ENCODE measurements at regions not wholly inside any gene's neighbourhood (a gene's known extent, or its start where the extent isn't known, plus 50 kb on each side); places are given as distances from the start of the nearest gene placed in this dataset.
A peak's percentile ranks its signal among the peaks of the same experiment; 100 is the strongest.
"Not testable (repeated sequence)": the region's sequence is repeated elsewhere in the genome, so short reads cannot be mapped to it uniquely, and the experiment has no call there.

DNA sequence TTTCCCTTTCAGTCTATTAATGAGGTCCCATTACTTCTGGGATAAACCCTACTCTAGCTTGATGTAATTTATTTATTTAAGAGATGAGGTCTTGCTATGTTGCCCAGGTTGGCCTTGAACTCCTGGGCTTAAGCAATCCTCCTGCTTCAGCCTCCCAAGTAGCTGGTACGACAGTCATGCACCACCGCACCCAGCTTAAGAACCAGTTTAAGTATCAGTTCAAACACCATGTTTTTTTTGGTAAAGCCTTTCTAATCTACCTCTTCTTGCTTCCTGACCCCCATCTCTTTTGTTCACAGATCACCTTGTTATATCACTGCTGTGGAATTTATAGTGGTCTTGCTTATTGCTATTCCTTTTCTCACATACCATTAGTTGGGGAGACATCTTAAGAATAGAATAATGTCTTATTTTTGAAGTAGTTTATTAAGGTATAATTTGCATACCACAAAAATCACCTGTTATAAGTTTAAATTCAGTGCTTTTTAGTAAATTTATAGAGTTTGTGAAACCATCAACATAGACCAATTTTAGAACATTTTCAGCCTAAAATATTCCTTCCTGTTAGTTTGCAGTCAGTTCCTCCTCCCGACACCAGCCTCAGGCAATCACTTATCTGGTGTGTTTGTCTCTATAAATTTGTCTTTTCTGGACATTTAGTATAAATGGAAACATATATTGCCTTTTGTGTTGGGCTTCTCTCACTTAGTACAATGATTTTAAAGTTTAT, 257.9 kb downstream of the PDCD6IP start:
- Histone ChIP-seq H3K36me3 (ENCODE audit: control insufficient read depth, insufficient read depth, low read length) (no peaks in the 10 kb centered on the region), H3K4me3 (replicated peaks; ENCODE audit: low read depth, low read length) (no peak overlapping the region; the same call in 1 of the 2 replicates), H3K27me3 (replicated peaks; ENCODE audit: control insufficient read depth, insufficient read depth, low read length) (no peaks in the 10 kb centered on the region)
- TF ChIP-seq, protein P1, sequence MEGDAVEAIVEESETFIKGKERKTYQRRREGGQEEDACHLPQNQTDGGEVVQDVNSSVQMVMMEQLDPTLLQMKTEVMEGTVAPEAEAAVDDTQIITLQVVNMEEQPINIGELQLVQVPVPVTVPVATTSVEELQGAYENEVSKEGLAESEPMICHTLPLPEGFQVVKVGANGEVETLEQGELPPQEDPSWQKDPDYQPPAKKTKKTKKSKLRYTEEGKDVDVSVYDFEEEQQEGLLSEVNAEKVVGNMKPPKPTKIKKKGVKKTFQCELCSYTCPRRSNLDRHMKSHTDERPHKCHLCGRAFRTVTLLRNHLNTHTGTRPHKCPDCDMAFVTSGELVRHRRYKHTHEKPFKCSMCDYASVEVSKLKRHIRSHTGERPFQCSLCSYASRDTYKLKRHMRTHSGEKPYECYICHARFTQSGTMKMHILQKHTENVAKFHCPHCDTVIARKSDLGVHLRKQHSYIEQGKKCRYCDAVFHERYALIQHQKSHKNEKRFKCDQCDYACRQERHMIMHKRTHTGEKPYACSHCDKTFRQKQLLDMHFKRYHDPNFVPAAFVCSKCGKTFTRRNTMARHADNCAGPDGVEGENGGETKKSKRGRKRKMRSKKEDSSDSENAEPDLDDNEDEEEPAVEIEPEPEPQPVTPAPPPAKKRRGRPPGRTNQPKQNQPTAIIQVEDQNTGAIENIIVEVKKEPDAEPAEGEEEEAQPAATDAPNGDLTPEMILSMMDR (IDR thresholded peaks at IDR 0.05; ENCODE audit: insufficient read depth, low read length, poor library complexity, severe bottlenecking): no peak
- no peak for DNase-seq (ENCODE audit: extremely low read depth, insufficient read length)

DNA sequence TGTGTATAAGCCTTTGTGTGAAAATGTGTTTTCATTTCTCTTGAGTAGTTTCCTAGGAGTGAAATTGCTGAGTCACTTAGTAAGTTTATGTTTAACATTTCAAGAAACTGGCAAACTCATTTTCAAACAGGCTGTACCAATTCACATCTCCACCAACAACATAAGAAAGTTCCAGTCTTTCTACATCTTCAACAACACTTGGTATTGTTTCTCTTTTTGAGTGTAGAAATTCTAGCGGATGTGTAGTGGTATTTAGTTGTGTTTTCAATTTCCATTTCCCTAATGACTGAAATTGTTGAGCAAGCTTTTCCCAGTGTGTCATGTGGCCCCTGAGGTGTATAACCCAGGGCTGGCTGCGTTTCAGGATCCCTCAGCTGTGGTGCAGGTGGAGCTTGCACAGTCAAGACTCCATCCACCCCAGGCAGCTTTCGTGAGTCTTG, 258.5 kb downstream of the PDCD6IP start:
- no peaks in the 10 kb centered on the region for H3K27me3 ChIP-seq (replicated peaks; ENCODE audit: control insufficient read depth, insufficient read depth, low read length)
- TF ChIP-seq, protein P1 (IDR thresholded peaks at IDR 0.05; ENCODE audit: insufficient read depth, low read length, poor library complexity, severe bottlenecking): no peak
- no peaks in the 10 kb centered on the region for H3K36me3 ChIP-seq (ENCODE audit: control insufficient read depth, insufficient read depth, low read length)
- DNase-seq (ENCODE audit: extremely low read depth, insufficient read length): peak; percentile 59
- no peak overlapping the region for H3K4me3 ChIP-seq (replicated peaks; ENCODE audit: low read depth, low read length)

DNA sequence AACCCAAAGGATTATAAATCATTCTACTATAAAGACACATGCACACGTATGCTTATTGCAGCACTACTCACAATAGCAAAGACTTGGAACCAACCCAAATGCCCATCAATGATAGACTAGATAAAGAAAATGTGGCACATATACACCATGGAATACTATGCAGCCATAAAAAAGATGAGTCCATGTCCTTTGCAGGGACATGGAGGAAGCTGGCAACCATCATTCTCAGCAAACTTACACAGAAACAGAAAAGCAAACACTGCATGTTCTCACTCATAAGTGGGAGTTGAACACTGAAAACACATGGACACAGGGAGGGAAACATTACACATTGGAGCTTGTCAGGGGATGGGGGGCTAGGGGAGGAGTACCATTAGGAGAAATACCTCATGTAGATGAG, 262.6 kb downstream of the PDCD6IP start:
- DNase-seq (ENCODE audit: extremely low read depth, insufficient read length); H3K27me3 ChIP-seq (replicated peaks; ENCODE audit: control insufficient read depth, insufficient read depth, low read length); H3K36me3 ChIP-seq (ENCODE audit: control insufficient read depth, insufficient read depth, low read length); H3K4me3 ChIP-seq (replicated peaks; ENCODE audit: low read depth, low read length): not testable (repeated sequence)

DNA sequence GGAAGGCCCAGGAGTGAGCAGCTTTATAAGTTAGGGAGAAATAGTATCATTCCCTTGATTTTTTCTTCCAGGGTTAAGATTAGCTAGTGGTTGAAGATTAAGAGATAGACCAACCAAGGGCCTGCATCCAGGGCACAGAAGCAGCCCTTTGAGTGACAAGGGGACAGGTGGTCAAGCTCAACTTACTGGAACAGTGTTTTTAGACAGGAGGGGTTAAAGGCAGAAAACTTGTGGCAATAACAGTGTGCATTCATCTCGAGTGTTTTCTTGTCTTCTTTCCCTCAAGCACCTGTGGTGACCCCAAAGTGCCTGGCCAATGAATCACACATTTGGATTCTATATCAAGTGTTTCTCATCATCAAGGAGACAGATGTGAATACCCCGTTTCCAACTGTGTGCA, 267.5 kb downstream of the PDCD6IP start:
- H3K4me3 ChIP-seq (replicated peaks; ENCODE audit: low read depth, low read length): no peak overlapping the region
- H3K27me3 ChIP-seq (replicated peaks; ENCODE audit: control insufficient read depth, insufficient read depth, low read length): no peaks in the 10 kb centered on the region
- TF ChIP-seq, protein P1 (IDR thresholded peaks at IDR 0.05; ENCODE audit: insufficient read depth, low read length, poor library complexity, severe bottlenecking): no peak
- DNase-seq (ENCODE audit: extremely low read depth, insufficient read length): no peak
- H3K36me3 ChIP-seq (ENCODE audit: control insufficient read depth, insufficient read depth, low read length): no peaks in the 10 kb centered on the region

DNA sequence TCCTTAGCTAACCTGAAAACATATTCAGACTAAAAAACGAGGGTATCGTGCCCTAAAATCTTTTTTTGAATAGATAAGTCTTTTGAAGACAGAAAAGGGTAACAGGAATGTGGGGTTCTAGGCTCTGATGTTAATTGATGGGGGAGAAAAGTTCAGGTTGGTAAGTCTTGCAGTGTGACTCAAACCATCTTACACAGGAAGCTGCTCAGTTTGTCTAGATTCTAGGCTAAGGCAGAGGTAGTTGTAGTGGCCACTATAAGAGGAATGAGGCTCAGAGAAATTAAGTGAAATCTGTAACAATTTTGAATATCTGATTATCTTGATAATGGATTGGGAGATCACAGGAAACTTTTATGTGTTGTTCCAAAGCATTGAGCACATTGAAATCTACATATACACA, 267.9 kb downstream of the PDCD6IP start:
- H3K4me3 ChIP-seq (replicated peaks; ENCODE audit: low read depth, low read length): no peak overlapping the region
- H3K36me3 ChIP-seq (ENCODE audit: control insufficient read depth, insufficient read depth, low read length): no peaks in the 10 kb centered on the region
- TF ChIP-seq, protein P1 (IDR thresholded peaks at IDR 0.05; ENCODE audit: insufficient read depth, low read length, poor library complexity, severe bottlenecking): no peak
- DNase-seq (ENCODE audit: extremely low read depth, insufficient read length): no peak
- no peaks in the 10 kb centered on the region; the same call in 1 of the 2 replicates for H3K27me3 ChIP-seq (replicated peaks; ENCODE audit: control insufficient read depth, insufficient read depth, low read length)

DNA sequence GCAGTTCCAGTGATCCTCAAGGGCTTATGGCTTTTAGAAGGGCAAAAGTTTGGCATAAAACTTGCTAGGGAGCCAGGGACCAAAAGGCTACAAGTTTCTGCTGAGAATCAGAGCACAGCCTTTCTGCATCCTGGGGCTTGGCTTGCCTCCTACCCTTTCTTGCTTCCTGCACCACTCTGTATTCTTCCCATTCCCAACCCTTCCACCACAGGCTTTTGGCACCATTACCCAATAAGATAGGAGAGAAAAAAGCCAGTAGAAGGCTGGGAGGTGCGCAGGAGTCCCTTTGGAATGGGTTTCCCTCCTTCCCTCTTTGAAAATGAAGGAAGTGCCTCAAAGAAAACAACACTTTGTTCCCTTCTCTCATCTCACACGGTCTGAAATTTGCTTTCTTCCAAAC, 268.6 kb downstream of the PDCD6IP start:
- H3K4me3 ChIP-seq (replicated peaks; ENCODE audit: low read depth, low read length): no peak overlapping the region
- H3K36me3 ChIP-seq (ENCODE audit: control insufficient read depth, insufficient read depth, low read length): no peaks in the 10 kb centered on the region
- DNase-seq (ENCODE audit: extremely low read depth, insufficient read length): no peak
- TF ChIP-seq, protein P1 (IDR thresholded peaks at IDR 0.05; ENCODE audit: insufficient read depth, low read length, poor library complexity, severe bottlenecking): no peak
- H3K27me3 ChIP-seq (replicated peaks; ENCODE audit: control insufficient read depth, insufficient read depth, low read length): no peaks in the 10 kb centered on the region; the same call in 1 of the 2 replicates

All from GM06990 (cell line).